GM10248 (cell line): ENCODE measurements at regions not wholly inside any gene's neighbourhood (a gene's known extent, or its start where the extent isn't known, plus 50 kb on each side); places are given as distances from the start of the nearest gene placed in this dataset.

Experiments used
- CTCF ChIA-PET: fragments of 300-600 bp; sonication (Branson Sonifier 250); formaldehyde crosslinking; extraction: SDS; loops from one replicate; lab custom pipeline; 2021; ENCODE audit warnings: antibody characterized with exemption; lab: Yijun Ruan, JAX
- POLR2A ChIA-PET: fragments of 350-650 bp; sonication (Branson Sonifier 250); formaldehyde crosslinking; extraction: SDS; loops from one replicate; lab custom pipeline; 2020; ENCODE audit warnings: antibody characterized with exemption; lab: Yijun Ruan, JAX
- DNase-seq: peaks from one replicate; pipeline ENCODE4 v3.0.0; 2012; ENCODE audit errors: extremely low spot score
- TF ChIP-seq, protein P1 (sequence below): IDR thresholded peaks from 2 replicates; pipeline ENCODE4 v1.5.1; 2012; ENCODE audit warnings: mild to moderate bottlenecking, low read depth; ENCODE audit errors: extremely low read depth, missing control alignments, control extremely low read depth

DNA sequence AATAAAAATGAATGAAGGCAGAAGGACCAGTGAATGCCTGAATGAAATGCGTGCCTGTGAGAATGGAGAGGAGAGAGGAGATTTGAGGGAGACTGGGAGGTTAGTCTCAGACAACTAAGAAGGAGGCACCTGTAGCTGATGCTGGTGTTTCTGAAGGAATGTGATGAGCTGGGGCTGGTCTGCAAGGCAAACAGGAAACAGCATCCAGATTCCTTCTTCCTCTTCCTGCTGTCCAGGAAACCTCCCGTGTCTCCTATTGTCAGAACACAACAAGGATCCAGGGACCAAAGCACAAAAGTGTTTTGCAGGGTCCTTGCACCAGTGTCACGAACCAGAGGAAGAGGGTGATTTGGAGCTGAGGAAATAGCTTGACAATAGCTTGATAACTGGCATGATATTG is 50.4 kb upstream of the TAB2 start:
- ChIA-PET CTCF (interaction anchor here (0.9 to 2.0 kb wide), 10 partner anchors 10 to 165 kb away, joined by 3 to 8 read pairs (median 4); no protein-coding TSS in a partner anchor), POLR2A (no interaction called here)
- TF ChIP-seq, protein P1, sequence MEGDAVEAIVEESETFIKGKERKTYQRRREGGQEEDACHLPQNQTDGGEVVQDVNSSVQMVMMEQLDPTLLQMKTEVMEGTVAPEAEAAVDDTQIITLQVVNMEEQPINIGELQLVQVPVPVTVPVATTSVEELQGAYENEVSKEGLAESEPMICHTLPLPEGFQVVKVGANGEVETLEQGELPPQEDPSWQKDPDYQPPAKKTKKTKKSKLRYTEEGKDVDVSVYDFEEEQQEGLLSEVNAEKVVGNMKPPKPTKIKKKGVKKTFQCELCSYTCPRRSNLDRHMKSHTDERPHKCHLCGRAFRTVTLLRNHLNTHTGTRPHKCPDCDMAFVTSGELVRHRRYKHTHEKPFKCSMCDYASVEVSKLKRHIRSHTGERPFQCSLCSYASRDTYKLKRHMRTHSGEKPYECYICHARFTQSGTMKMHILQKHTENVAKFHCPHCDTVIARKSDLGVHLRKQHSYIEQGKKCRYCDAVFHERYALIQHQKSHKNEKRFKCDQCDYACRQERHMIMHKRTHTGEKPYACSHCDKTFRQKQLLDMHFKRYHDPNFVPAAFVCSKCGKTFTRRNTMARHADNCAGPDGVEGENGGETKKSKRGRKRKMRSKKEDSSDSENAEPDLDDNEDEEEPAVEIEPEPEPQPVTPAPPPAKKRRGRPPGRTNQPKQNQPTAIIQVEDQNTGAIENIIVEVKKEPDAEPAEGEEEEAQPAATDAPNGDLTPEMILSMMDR = no peak
- no peak for DNase-seq

DNA sequence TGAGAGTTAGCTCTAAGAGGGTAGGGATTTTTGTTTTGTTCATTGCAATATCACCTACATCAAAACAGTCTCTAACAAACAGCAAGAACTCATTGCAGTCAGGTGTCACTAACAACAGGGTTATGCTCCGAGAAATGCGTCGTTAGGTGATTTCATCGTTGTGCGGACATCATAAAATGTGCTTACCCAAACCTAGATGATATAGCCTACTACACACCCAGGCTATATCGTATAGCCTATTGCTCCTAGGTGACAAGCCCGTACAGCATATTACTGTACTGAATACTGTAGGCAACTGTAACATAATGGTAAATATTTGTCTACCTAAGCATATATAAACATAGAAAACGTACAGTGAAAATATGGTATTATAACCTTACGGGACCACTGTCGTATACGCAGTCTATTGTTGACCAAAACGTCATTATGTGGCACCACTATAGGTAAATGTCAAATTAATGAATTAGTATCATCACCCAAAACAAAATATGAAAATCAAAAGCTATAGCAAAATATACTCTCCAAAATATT is 49.9 kb upstream of the TAB2 start:
- DNase-seq = no peak
- POLR2A ChIA-PET = no interaction called here
- TF ChIP-seq, protein P1 = no peak
- CTCF ChIA-PET = interaction anchor here (0.9 to 2.0 kb wide), 10 partner anchors 10 to 164 kb away, joined by 3 to 8 read pairs (median 4); no protein-coding TSS in a partner anchor
